HG02798 (cell line): ENCODE measurements at regions not wholly inside any gene's neighbourhood (a gene's known extent, or its start where the extent isn't known, plus 50 kb on each side); places are given as distances from the start of the nearest gene placed in this dataset.
"Not testable (repeated sequence)": the region's sequence is repeated elsewhere in the genome, so short reads cannot be mapped to it uniquely, and the experiment has no call there.

ENCODE experiments used
- ATAC-seq: cut with Tn5 transposase; IDR thresholded peaks from one replicate; pipeline ENCODE4 v1.9.1; 2021; ENCODE audit warnings: mild to moderate bottlenecking; ENCODE audit not compliant: unreplicated experiment, poor library complexity

DNA sequence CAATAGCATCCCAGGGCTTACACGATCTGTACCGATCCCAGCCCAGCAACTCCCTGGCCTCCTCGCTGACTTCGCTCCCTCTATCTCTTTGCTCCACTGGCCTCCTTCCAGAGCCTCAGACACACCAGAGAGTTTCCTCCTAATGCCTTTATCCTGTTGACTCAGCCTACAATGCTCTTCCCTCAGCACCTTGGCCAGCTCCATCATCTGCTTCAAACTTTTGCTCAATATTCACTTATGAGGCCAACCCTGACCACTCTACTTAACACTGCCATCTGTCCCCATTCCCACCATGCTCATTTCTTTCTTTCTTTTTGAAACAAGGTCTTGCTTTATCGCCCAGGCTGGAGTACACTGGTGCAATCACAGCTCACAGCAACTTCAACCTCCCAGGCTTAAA, 180.9 kb downstream of the CEP170 start:
- not testable (repeated sequence) for ATAC-seq

DNA sequence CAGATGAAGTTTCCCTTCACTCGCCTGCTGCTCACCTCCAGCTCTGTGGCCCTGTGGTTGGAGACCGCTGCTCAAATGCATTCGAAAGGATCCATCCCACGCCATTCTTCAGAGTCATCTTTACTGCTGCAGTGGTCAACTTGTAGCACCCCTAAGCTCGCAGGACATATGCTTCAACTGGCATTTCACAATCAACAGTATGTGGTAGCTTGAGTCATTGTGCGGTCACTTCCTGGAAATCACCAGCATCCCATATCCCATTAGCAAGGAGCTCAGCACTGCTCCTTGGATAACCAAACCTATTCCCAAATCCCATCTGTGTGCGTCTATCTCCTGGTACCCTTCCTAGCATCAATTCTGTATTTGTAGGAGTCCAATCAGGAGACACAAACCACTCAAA, 188.0 kb downstream of the CEP170 start:
- not testable (repeated sequence) for ATAC-seq

GRCh38 chr1:243061965-243062364, 193.1 kb downstream of the CEP170 start:
- not testable (repeated sequence) for ATAC-seq

DNA sequence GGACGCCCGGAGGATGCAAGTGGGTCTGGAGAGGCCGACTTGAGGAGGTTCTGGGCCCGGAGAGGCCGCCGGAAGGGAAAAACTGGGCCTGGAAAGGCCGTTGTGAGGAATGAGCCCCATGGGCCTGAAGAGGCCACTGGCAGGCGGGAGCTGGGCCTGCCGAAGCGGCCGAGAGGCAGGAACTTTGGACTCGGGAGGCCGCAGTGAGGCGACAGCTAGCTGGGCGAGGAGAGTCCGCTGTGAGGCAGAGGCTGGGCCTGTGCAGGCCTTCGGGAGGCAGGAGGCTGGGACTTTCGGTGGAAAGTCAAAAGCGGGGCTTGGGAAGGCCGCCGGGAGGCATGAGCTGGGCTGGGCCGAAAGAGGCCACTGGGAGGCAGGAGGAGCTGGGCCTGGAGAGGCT, 199.6 kb downstream of the CEP170 start:
- ATAC-seq, result not testable (repeated sequence)

- ATAC-seq, result not testable (repeated sequence)
Observed at GRCh38 chr1:243055091-243055490, 200.0 kb downstream of the CEP170 start.

DNA sequence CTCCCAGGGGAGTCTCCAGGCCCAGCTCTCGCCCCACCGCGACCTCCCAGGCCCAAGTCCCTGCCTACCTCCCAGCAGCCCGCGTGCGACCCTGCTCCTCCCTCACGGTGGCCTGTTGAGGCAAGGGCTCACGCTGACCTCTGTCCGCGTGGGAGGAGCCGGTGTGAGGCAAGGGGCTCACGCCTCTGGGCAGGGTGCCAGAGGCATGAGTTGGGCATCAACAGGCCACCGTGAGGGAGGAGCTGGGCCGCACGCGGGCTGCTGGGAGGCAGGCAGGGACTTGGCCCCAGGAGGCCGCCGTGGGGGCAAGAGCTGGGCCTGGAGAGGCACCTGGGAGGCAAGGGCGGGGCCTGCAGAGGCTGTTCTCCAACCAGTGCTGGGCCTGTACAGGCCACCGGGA, 200.4 kb downstream of the CEP170 start:
- not testable (repeated sequence) for ATAC-seq

- ATAC-seq, result not testable (repeated sequence)
Observed at GRCh38 chr1:243053048-243053447, 202.0 kb downstream of the CEP170 start.

DNA sequence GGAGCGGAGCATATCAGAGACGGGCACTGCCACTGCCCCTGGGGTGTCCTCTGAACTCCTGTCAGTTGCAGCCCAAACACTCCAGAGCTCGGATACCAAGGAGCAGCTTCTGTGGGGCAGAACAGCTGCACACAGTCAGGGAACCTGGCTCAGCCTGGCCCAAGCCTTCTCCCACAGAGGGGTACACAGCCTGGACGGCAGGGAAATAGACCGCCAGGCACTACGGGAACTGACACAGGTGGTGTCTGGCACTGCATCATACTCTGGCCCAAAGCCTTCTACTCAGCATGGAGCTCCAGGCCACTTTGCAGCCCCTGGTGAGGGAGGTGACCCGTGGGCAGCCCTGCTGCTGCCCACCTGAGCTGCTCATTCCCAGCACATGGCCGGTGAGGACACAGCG, 204.5 kb downstream of the CEP170 start:
- not testable (repeated sequence) for ATAC-seq

DNA sequence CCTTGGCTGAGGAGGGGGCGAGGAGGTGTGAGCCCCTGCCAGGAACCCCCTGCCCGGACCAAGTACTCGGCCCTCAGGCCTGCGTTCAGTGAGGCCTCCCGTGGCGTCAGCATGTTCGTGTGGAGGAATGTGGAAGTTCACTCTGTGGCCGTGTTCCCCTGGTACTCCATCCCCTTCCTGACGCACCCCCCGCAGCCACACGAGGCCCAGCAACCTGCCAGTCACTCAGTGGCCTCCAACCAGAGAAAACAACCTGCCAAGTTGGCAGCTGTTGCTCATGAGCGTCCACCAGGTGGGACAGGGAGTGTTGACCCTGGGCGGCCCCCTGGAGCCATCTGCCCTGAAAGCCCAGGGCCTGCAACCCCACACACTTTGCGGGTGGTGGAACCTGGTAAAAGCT, 205.4 kb downstream of the CEP170 start:
- ATAC-seq, result not testable (repeated sequence)

DNA sequence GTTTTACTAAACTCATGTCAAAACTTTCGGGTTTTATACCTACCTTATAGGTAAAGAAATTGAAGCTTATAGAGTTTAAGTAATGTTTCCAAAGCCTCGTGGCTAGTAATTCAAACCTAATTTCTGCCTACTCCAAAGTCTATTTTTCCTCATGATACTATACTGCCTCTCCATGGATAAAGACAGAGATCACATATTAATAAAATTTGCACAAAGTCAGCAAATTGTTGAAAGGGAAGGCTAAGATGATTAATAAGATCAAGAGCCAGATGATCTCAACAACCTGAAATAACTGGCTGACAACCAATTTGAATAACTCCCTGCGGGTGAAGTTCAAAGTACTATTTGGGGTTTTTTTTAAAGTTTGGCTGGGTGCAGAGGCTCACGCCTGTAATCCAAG, 233.7 kb downstream of the CEP170 start:
- not testable (repeated sequence) for ATAC-seq

DNA sequence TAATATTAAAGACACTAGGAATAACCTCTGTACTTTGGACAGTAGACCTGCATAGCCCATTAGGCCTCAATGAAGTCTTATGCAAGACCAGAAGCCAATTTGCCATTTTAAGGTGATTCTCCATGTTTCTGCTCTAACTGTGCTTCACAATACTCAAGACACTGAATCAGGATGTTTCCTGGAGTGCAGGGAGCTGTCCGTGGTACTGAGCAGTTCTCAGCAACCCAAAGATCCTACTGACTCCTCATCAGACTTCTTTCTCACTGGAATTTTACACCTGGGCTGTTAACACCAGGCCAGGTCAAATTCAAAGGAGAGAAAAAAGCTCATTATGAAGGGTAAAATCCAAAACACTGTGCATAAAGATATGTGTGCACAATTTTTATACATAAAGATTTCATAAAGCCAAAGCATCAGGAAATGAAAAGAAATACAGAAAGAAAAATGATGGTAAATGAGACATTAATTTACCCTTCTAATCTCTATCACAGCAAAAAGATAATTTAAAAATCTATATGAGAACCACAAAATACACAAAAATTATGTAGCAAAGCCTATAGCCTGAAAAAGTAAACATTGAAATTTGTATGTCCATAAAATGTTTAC, 235.9 kb downstream of the CEP170 start:
- ATAC-seq, result not testable (repeated sequence)

- not testable (repeated sequence) for ATAC-seq
Observed at GRCh38 chr1:243010719-243011118, 244.4 kb downstream of the CEP170 start.

DNA sequence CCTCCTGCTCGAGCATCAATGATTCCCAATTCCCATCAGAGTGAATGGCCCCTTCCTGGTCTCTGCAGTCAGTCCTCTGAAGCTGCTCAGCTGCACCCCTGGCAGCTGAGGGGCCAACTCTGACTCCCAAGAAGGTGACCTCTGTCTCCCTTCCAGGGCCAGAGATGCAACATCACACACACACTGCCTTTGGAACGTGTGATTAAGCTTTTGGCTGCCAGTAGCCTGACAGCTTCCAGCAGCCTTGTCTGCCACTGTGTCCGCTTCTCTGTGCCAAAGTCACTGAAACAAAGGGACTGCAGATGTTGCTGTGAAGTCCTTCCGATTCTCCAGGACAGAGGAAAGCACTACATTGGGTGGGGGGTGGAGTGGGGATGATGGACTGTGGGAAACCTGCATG, 254.1 kb downstream of the CEP170 start:
- not testable (repeated sequence) for ATAC-seq

DNA sequence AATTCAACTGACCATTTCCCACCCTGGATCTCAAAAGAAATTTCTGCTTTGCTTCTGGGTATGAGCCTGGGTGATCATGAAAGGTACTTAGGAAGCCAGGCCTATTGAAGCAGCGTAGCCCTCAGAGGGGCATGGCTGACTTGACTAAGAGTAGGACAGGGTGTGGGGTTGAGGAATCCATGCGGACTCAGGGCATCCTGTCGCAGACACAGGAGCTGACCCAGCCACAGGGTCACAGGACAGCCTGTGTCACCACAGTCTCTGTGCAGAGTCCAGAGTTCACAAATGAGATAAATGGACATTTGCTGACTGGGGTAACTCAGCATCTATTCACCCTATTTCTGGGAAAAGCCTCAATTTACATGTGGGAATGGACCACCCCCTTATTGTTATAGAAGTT, 262.3 kb downstream of the CEP170 start:
- not testable (repeated sequence) for ATAC-seq

DNA sequence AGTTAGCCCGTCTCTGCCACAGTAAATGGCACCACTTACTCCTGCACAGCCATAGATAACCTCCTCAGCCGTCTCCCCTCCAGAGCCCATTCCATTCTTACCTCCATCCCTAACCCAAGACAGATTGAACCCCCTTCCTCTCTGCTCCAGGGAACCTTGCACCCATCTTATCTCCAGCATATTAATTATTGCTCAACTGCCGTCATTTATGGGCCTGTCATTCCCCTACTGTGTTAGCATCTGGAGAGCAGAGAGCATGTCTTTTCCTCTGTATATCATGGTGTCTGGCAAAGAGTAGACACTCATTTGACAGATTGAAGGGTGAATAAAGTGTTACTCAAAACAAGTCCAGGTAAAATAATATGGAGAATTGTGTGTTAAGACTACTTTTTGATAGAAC, 270.0 kb downstream of the CEP170 start:
- not testable (repeated sequence) for ATAC-seq

GRCh38 chr1:242973341-242973740, 281.7 kb downstream of the CEP170 start:
- not testable (repeated sequence) for ATAC-seq

- no peak for ATAC-seq
Observed at GRCh38 chr1:242966892-242967291, 288.2 kb downstream of the CEP170 start.

DNA sequence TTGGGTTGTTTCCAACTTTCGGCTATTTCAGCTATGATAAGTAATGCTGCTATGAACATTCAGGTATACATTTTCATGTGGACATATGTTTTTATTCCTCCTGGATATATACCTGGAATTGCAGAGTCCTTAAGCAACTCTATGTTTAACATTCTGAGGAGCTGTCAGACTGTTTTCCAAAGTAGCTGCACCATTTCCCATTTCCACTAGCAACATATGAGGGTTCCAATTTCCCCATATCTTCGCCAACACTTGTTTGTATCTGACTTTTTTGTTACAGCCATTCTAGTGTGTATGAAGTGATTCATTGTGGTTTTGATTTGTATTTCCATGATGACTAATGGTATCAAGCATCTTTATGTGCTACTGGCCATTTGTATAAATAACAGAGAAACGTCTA, 295.7 kb downstream of the CEP170 start:
- ATAC-seq, result not testable (repeated sequence)

GRCh38 chr1:242954945-242955344, 300.1 kb downstream of the CEP170 start:
- not testable (repeated sequence) for ATAC-seq

- ATAC-seq, result no peak
Observed at GRCh38 chr1:242946206-242946605, 308.9 kb downstream of the CEP170 start.

- peak; percentile 44 for ATAC-seq
Observed at GRCh38 chr1:242936725-242937124, 318.4 kb downstream of the CEP170 start.

DNA sequence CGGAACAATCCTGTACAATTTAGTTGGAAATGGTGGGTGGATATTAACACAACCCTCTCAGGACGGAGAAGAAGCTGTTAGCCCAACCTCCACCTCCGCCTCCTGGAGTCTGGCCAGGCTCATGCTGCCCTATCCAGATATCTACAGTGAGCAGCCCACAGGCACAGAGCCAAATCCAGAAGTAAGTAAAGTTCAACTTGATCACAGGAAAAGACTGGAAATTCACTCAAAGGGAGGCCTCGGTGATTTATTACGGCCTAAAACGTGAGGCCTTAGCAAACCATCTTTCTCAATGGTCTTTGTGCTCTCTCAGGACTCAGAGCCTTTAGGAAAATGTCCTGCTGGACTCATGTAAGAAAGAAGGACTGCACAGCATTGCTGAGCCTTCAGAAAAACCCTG, 330.4 kb downstream of the CEP170 start:
- not testable (repeated sequence) for ATAC-seq
